ENCODE measurements at regions not wholly inside any gene's neighbourhood (a gene's known extent, or its start where the extent isn't known, plus 50 kb on each side); places are given as distances from the start of the nearest gene placed in this dataset.

DNA sequence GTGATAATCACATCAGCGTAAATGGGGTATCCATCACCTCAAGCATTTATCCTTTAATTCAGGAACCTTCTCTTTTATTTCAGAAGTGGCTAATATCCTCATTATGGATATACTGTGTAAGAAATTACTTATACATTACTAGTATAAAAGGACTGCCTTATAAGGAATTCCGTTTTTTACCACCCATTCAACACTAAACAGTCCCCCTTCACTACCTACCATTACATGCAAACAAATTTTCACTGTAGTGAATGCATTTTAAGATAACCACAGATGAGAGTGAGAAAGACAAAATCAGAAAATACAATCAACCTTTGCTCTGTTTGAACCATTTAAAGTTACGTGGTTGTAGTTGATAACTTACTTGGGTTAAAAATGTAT lies 551.2 kb downstream of the RNF144A start:
- H3K27me3 ChIP-seq (ENCODE audit: control insufficient read depth in 2 of 2, insufficient read depth in 2 of 2, low read length in 2 of 2) = no peaks in the 10 kb centered on the region
- H3K27ac ChIP-seq (ENCODE audit: low read depth in 2 of 2, low read length in 2 of 2) = no peak overlapping the region
- no peak overlapping the region for H3K9ac ChIP-seq (ENCODE audit: low read depth in 1 of 2, low read length in 2 of 2)
- no peaks in the 10 kb centered on the region for H3K4me1 ChIP-seq (ENCODE audit: control insufficient read depth in 2 of 2, insufficient read depth in 2 of 2, low read length in 2 of 2)
- H3K4me3 ChIP-seq (ENCODE audit: low read length in 2 of 2) = no peak overlapping the region
- H3K36me3 ChIP-seq (ENCODE audit: control insufficient read depth in 2 of 2, insufficient read depth in 2 of 2, low read length in 2 of 2) = no peaks in the 10 kb centered on the region
- H3K9me3 ChIP-seq (ENCODE audit: control insufficient read depth in 2 of 2, low read length in 2 of 2) = no peaks in the 10 kb centered on the region

DNA sequence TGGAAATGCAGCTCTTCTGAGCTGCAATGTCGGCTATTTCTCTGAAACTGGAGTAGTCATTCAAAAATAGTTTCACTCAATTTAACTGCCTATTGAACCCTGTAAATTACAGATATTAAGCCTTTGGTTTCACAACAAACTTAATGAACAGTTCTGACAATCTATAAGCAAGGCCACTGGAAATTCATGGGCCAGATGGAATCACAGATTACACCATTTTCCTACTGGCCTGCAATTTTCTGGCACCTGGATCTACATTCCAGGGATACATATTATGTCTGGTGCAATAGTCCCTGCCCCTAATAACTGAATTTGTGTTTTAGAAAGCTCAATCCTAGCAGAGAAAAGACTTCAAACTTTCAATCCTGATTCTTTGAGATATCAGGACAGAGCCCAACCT lies 551.7 kb downstream of the RNF144A start:
- no peaks in the 10 kb centered on the region for H3K27me3 ChIP-seq (ENCODE audit: control insufficient read depth in 2 of 2, insufficient read depth in 2 of 2, low read length in 2 of 2)

DNA sequence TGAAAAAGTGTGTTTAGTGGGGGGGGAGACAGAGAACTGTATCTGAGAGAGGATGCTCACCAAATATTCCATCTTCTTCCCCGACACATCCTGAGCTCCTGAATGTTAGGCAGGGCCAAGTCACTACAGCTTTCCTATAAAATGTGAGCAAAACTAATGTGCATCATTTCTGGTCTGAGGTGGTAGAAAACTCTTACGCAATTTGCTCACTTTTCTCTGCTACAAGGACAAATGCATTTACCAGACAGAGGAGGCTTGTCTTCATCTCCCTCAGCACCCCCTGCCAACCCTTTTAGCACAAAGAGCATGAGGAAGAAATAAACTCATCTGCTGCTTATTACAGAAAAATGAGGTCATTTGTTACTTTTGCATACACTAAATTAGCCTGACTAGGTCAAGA lies 554.0 kb downstream of the RNF144A start:
- H3K4me3 ChIP-seq (ENCODE audit: low read length in 2 of 2) = no peak overlapping the region
- H3K9me3 ChIP-seq (ENCODE audit: control insufficient read depth in 2 of 2, low read length in 2 of 2) = no peaks in the 10 kb centered on the region
- H3K4me1 ChIP-seq (ENCODE audit: control insufficient read depth in 2 of 2, insufficient read depth in 2 of 2, low read length in 2 of 2) = no peaks in the 10 kb centered on the region
- H3K27me3 ChIP-seq (ENCODE audit: control insufficient read depth in 2 of 2, insufficient read depth in 2 of 2, low read length in 2 of 2) = no peaks in the 10 kb centered on the region
- no peak overlapping the region for H3K27ac ChIP-seq (ENCODE audit: low read depth in 2 of 2, low read length in 2 of 2)
- no peaks in the 10 kb centered on the region for H3K36me3 ChIP-seq (ENCODE audit: control insufficient read depth in 2 of 2, insufficient read depth in 2 of 2, low read length in 2 of 2)
- H3K9ac ChIP-seq (ENCODE audit: low read depth in 1 of 2, low read length in 2 of 2) = no peak overlapping the region

More for the DNA sequence above, 551.7 kb downstream of the RNF144A start:
- Histone ChIP-seq H3K4me3 (ENCODE audit: low read length in 2 of 2) (no peak overlapping the region), H3K36me3 (ENCODE audit: control insufficient read depth in 2 of 2, insufficient read depth in 2 of 2, low read length in 2 of 2) (no peaks in the 10 kb centered on the region), H3K27ac (ENCODE audit: low read depth in 2 of 2, low read length in 2 of 2) (no peak overlapping the region), H3K4me1 (ENCODE audit: control insufficient read depth in 2 of 2, insufficient read depth in 2 of 2, low read length in 2 of 2) (no peaks in the 10 kb centered on the region), H3K9me3 (ENCODE audit: control insufficient read depth in 2 of 2, low read length in 2 of 2) (no peaks in the 10 kb centered on the region), H3K9ac (ENCODE audit: low read depth in 1 of 2, low read length in 2 of 2) (no peak overlapping the region)

DNA sequence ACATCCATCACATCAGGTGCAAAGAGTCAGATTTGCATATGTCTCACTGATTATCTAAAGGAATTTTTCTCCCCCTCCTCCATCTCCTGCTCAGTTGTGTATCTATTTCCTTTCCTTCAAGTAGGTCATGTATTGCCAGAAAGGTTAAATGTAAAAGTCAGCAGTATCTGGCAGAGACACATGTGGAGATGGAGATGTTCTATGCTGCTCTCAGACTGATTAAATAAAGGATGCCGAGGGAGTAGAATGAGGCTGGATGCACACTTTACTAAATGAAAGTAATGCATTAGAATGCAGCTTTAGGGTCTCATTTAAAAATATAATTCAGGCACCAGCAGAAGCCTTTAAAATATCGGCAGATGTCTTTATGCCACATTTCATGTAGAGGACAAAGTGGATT lies 555.3 kb downstream of the RNF144A start:
- Histone ChIP-seq H3K9me3 (ENCODE audit: control insufficient read depth in 2 of 2, low read length in 2 of 2) (no peaks in the 10 kb centered on the region), H3K36me3 (ENCODE audit: control insufficient read depth in 2 of 2, insufficient read depth in 2 of 2, low read length in 2 of 2) (no peaks in the 10 kb centered on the region), H3K4me3 (ENCODE audit: low read length in 2 of 2) (no peak overlapping the region), H3K27ac (ENCODE audit: low read depth in 2 of 2, low read length in 2 of 2) (no peak overlapping the region), H3K9ac (ENCODE audit: low read depth in 1 of 2, low read length in 2 of 2) (no peak overlapping the region), H3K27me3 (ENCODE audit: control insufficient read depth in 2 of 2, insufficient read depth in 2 of 2, low read length in 2 of 2) (no peaks in the 10 kb centered on the region), H3K4me1 (ENCODE audit: control insufficient read depth in 2 of 2, insufficient read depth in 2 of 2, low read length in 2 of 2) (no peaks in the 10 kb centered on the region)

DNA sequence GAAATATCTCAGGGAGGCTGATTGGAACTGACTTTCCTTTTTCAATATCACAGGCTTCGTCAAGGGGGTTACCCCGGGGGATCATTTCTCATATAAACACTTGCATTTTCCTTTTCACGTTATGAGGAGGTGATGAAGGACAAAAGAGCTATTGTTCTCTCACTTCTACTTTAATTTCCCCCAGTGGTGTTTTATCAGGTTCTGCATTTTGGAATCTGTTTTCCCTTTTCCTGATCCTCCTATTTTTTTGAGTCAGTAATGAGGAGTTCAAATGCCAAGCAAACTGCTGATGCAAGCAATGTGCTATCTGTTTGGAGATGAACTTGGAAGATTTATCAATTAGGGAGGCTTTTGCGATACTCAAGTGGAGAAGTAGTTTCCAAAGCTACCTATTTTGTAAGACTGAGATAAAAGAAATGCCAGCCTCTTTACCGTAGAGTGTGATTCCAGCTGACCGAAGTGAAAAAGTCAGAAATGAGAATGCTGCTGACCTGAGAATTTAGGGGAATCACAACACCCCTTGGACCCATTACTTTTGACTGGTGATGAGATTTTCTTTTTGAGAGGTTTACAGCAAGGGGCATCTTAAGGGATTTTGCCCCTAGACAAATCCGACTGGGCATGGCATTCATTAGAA lies 556.0 kb downstream of the RNF144A start:
- H3K4me3 ChIP-seq (ENCODE audit: low read length in 2 of 2) = no peak overlapping the region
- no peaks in the 10 kb centered on the region for H3K4me1 ChIP-seq (ENCODE audit: control insufficient read depth in 2 of 2, insufficient read depth in 2 of 2, low read length in 2 of 2)
- H3K9ac ChIP-seq (ENCODE audit: low read depth in 1 of 2, low read length in 2 of 2) = no peak overlapping the region
- H3K27ac ChIP-seq (ENCODE audit: low read depth in 2 of 2, low read length in 2 of 2) = no peak overlapping the region
- H3K27me3 ChIP-seq (ENCODE audit: control insufficient read depth in 2 of 2, insufficient read depth in 2 of 2, low read length in 2 of 2) = no peaks in the 10 kb centered on the region
- no peaks in the 10 kb centered on the region for H3K36me3 ChIP-seq (ENCODE audit: control insufficient read depth in 2 of 2, insufficient read depth in 2 of 2, low read length in 2 of 2)
- H3K9me3 ChIP-seq (ENCODE audit: control insufficient read depth in 2 of 2, low read length in 2 of 2) = no peaks in the 10 kb centered on the region

DNA sequence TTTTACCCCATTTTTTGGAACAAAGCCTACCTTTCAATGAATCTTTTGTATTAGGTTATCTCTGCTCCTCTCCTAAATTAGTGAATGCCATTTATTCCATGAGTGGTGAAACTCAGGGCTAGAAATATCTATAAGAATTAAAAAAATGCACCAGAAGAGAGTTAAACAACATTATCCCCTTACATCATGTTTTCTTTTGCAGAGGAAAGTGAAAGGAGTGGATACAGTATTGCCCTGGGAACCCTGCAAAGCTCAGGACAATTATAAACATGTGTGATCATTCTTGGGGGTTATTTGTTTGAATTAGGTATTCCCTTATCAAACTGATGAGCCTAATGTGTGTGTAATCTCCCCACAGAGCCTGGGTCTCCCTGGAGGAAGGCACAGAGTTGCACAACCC lies 559.2 kb downstream of the RNF144A start:
- Histone ChIP-seq H3K9ac (ENCODE audit: low read depth in 1 of 2, low read length in 2 of 2) (no peak overlapping the region), H3K27ac (ENCODE audit: low read depth in 2 of 2, low read length in 2 of 2) (no peak overlapping the region), H3K4me3 (ENCODE audit: low read length in 2 of 2) (no peak overlapping the region), H3K4me1 (ENCODE audit: control insufficient read depth in 2 of 2, insufficient read depth in 2 of 2, low read length in 2 of 2) (no peaks in the 10 kb centered on the region), H3K36me3 (ENCODE audit: control insufficient read depth in 2 of 2, insufficient read depth in 2 of 2, low read length in 2 of 2) (no peaks in the 10 kb centered on the region), H3K9me3 (ENCODE audit: control insufficient read depth in 2 of 2, low read length in 2 of 2) (no peaks in the 10 kb centered on the region), H3K27me3 (ENCODE audit: control insufficient read depth in 2 of 2, insufficient read depth in 2 of 2, low read length in 2 of 2) (no peaks in the 10 kb centered on the region)

DNA sequence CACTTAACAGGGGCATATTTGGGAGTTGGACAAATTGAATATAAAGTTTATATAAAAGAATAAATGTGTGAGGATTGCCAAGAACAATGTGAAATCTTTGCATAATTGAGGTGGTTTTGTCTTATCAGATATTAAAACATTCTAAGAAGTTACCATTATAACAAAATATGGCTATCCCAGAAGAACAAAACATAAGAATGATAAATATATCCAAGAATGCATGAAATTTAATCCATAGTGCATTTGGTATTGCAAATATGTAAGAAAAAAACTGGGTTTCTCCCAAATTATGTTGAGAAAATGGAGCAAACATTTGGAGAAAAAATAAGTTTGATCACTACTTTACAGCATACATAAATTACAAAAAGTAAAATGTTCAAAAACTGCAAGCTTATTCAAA lies 562.4 kb downstream of the RNF144A start:
- no peaks in the 10 kb centered on the region for H3K27me3 ChIP-seq (ENCODE audit: control insufficient read depth in 2 of 2, insufficient read depth in 2 of 2, low read length in 2 of 2)
- H3K36me3 ChIP-seq (ENCODE audit: control insufficient read depth in 2 of 2, insufficient read depth in 2 of 2, low read length in 2 of 2) = no peaks in the 10 kb centered on the region
- no peak overlapping the region for H3K27ac ChIP-seq (ENCODE audit: low read depth in 2 of 2, low read length in 2 of 2)
- no peaks in the 10 kb centered on the region for H3K9me3 ChIP-seq (ENCODE audit: control insufficient read depth in 2 of 2, low read length in 2 of 2)
- no peak overlapping the region for H3K4me3 ChIP-seq (ENCODE audit: low read length in 2 of 2)
- H3K9ac ChIP-seq (ENCODE audit: low read depth in 1 of 2, low read length in 2 of 2) = no peak overlapping the region
- no peaks in the 10 kb centered on the region for H3K4me1 ChIP-seq (ENCODE audit: control insufficient read depth in 2 of 2, insufficient read depth in 2 of 2, low read length in 2 of 2)

DNA sequence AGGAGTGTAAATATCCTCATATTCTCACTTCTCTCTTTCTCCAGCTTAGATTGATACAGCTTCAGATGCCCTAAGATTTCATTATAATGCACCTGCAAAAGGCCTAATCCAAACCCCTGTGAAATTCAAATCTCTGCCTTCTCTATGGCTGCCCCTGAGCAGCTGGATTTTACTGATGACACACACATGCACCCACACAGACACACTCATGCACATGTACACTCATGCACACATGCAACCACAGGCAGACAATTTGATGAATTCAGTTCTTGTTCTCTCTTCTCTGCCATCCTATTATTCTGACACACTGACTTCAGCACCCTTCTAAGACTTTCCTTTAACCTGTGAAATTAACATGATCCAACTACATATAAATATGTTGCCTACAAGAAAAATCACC lies 563.2 kb downstream of the RNF144A start:
- Histone ChIP-seq H3K9ac (ENCODE audit: low read depth in 1 of 2, low read length in 2 of 2) (no peak overlapping the region), H3K27ac (ENCODE audit: low read depth in 2 of 2, low read length in 2 of 2) (no peak overlapping the region), H3K36me3 (ENCODE audit: control insufficient read depth in 2 of 2, insufficient read depth in 2 of 2, low read length in 2 of 2) (no peaks in the 10 kb centered on the region), H3K4me1 (ENCODE audit: control insufficient read depth in 2 of 2, insufficient read depth in 2 of 2, low read length in 2 of 2) (no peaks in the 10 kb centered on the region), H3K27me3 (ENCODE audit: control insufficient read depth in 2 of 2, insufficient read depth in 2 of 2, low read length in 2 of 2) (no peaks in the 10 kb centered on the region), H3K9me3 (ENCODE audit: control insufficient read depth in 2 of 2, low read length in 2 of 2) (no peaks in the 10 kb centered on the region), H3K4me3 (ENCODE audit: low read length in 2 of 2) (no peak overlapping the region)

DNA sequence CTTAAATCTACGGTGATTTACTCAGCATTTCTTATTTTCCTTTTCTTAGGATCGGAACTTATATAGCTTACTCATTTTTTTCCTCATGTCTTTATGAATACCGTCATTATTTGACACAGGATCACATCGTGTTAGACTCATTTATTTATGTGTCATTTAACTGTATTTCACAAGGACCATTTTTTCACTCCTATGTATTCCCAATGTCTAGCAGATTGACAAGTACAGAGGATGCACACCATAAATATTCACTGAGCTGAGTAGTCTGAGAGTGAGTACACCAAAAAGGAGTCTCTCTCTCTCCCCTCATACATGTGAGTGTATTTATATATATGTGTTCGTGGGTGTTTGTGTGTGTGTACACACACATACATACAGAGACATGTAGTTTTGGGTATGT lies 573.5 kb downstream of the RNF144A start:
- H3K27me3 ChIP-seq (ENCODE audit: control insufficient read depth in 2 of 2, insufficient read depth in 2 of 2, low read length in 2 of 2) = no peaks in the 10 kb centered on the region
- no peaks in the 10 kb centered on the region for H3K9me3 ChIP-seq (ENCODE audit: control insufficient read depth in 2 of 2, low read length in 2 of 2)
- no peaks in the 10 kb centered on the region for H3K36me3 ChIP-seq (ENCODE audit: control insufficient read depth in 2 of 2, insufficient read depth in 2 of 2, low read length in 2 of 2)
- no peaks in the 10 kb centered on the region for H3K4me1 ChIP-seq (ENCODE audit: control insufficient read depth in 2 of 2, insufficient read depth in 2 of 2, low read length in 2 of 2)
- no peak overlapping the region for H3K9ac ChIP-seq (ENCODE audit: low read depth in 1 of 2, low read length in 2 of 2)
- no peak overlapping the region for H3K4me3 ChIP-seq (ENCODE audit: low read length in 2 of 2)
- no peak overlapping the region for H3K27ac ChIP-seq (ENCODE audit: low read depth in 2 of 2, low read length in 2 of 2)

DNA sequence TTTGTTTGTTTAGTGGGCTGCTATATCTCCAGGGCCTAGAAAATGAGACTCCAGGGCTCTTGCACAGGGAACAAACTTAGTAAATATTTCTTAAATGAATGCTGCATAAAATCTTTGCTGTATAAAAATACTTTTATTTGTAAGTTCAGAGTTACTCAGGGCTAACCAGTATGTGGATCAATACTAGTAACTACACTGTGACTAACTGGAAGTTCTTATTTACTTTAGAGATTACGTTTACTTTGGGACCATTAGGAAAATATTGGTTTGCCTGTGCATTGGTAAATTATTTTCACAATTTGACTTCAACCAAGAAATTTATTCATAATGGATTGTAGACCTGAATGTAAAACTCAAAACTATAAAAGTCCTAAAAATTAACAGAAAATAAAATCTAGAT lies 575.5 kb downstream of the RNF144A start:
- no peaks in the 10 kb centered on the region for H3K9me3 ChIP-seq (ENCODE audit: control insufficient read depth in 2 of 2, low read length in 2 of 2)
- no peak overlapping the region for H3K4me3 ChIP-seq (ENCODE audit: low read length in 2 of 2)
- H3K36me3 ChIP-seq (ENCODE audit: control insufficient read depth in 2 of 2, insufficient read depth in 2 of 2, low read length in 2 of 2) = no peaks in the 10 kb centered on the region
- no peak overlapping the region for H3K9ac ChIP-seq (ENCODE audit: low read depth in 1 of 2, low read length in 2 of 2)
- no peaks in the 10 kb centered on the region for H3K4me1 ChIP-seq (ENCODE audit: control insufficient read depth in 2 of 2, insufficient read depth in 2 of 2, low read length in 2 of 2)
- H3K27me3 ChIP-seq (ENCODE audit: control insufficient read depth in 2 of 2, insufficient read depth in 2 of 2, low read length in 2 of 2) = no peaks in the 10 kb centered on the region
- H3K27ac ChIP-seq (ENCODE audit: low read depth in 2 of 2, low read length in 2 of 2) = no peak overlapping the region

DNA sequence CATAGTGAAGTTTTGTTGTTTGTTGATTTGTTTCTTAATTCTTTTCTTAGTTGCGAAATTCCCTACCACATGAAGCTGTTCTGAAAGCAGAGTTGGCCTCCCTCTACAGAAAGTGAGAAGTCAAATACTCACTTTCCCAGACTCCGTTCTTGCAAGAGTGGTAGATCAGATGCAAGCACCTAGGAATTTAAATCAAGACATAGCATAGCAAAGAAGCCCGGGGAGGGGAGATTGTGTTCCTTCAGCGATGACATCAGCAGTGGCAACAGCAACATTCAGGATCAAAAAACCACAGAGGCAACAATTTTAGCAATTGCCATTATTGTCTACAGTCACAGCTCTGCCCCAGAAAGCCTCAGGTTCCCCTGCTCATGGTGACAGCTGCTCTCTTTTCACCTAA lies 580.0 kb downstream of the RNF144A start:
- no peaks in the 10 kb centered on the region for H3K27me3 ChIP-seq (ENCODE audit: control insufficient read depth in 2 of 2, insufficient read depth in 2 of 2, low read length in 2 of 2)
- H3K27ac ChIP-seq (ENCODE audit: low read depth in 2 of 2, low read length in 2 of 2) = no peak overlapping the region
- H3K9ac ChIP-seq (ENCODE audit: low read depth in 1 of 2, low read length in 2 of 2) = no peak overlapping the region
- no peaks in the 10 kb centered on the region for H3K4me1 ChIP-seq (ENCODE audit: control insufficient read depth in 2 of 2, insufficient read depth in 2 of 2, low read length in 2 of 2)
- no peak overlapping the region for H3K4me3 ChIP-seq (ENCODE audit: low read length in 2 of 2)
- H3K9me3 ChIP-seq (ENCODE audit: control insufficient read depth in 2 of 2, low read length in 2 of 2) = no peaks in the 10 kb centered on the region
- no peaks in the 10 kb centered on the region for H3K36me3 ChIP-seq (ENCODE audit: control insufficient read depth in 2 of 2, insufficient read depth in 2 of 2, low read length in 2 of 2)
